Dermis microvascular lymphatic vessel endothelial cell (primary cell): ENCODE measurements at regions not wholly inside any gene's neighbourhood (a gene's known extent, or its start where the extent isn't known, plus 50 kb on each side); places are given as distances from the start of the nearest gene placed in this dataset.
A peak's percentile ranks its signal among the peaks of the same experiment; 100 is the strongest.

ENCODE experiments used
- DNase-seq, 2 donors: peaks; one replicate each; pipeline versions ENCODE4 v3.0.0 to v3.0.0-alpha.2; 2010; ENCODE audit warnings: low read depth in 2 of 2

GRCh38 chr6:23410439-23410838 is 715.6 kb upstream of the NRSN1 start:
- no peak for DNase-seq

GRCh38 chr6:23412770-23413169 is 713.2 kb upstream of the NRSN1 start:
- no peak for DNase-seq

- peak in 1 of 2 donors; percentile 1 for DNase-seq
Measured at GRCh38 chr6:23413327-23414050, 712.5 kb upstream of the NRSN1 start.

GRCh38 chr6:23414051-23414445 is 712.0 kb upstream of the NRSN1 start:
- peak; percentile 86 to 95 for DNase-seq

- no peak for DNase-seq
Measured at GRCh38 chr6:23414922-23415321, 711.1 kb upstream of the NRSN1 start.

GRCh38 chr6:23415819-23416427 is 710.1 kb upstream of the NRSN1 start:
- DNase-seq = no peak

GRCh38 chr6:23417133-23417532 is 708.9 kb upstream of the NRSN1 start:
- no peak for DNase-seq

GRCh38 chr6:23418095-23418494 is 707.9 kb upstream of the NRSN1 start:
- no peak for DNase-seq

- DNase-seq = no peak
Measured at GRCh38 chr6:23419046-23419445, 707.0 kb upstream of the NRSN1 start.

- no peak for DNase-seq
Measured at GRCh38 chr6:23420659-23421350, 705.2 kb upstream of the NRSN1 start.

- no peak for DNase-seq
Measured at GRCh38 chr6:23424584-23424983, 701.4 kb upstream of the NRSN1 start.

- no peak for DNase-seq
Measured at GRCh38 chr6:23435126-23435525, 690.9 kb upstream of the NRSN1 start.

- DNase-seq = no peak
Measured at GRCh38 chr6:23435798-23436197, 690.2 kb upstream of the NRSN1 start.

GRCh38 chr6:23441808-23442461 is 684.1 kb upstream of the NRSN1 start:
- DNase-seq = peak in 1 of 2 donors; percentile 20

GRCh38 chr6:23445157-23445710 is 680.8 kb upstream of the NRSN1 start:
- no peak for DNase-seq

- peak; percentile 55 to 58 for DNase-seq
Measured at GRCh38 chr6:23446469-23446967, 679.5 kb upstream of the NRSN1 start.

GRCh38 chr6:23447731-23448130 is 678.3 kb upstream of the NRSN1 start:
- DNase-seq = no peak

- no peak for DNase-seq
Measured at GRCh38 chr6:23448281-23448680, 677.7 kb upstream of the NRSN1 start.

- DNase-seq = no peak
Measured at GRCh38 chr6:23454080-23454976, 671.7 kb upstream of the NRSN1 start.

- DNase-seq = no peak
Measured at GRCh38 chr6:23455754-23456153, 670.3 kb upstream of the NRSN1 start.

GRCh38 chr6:23456396-23456795 is 669.6 kb upstream of the NRSN1 start:
- peak; percentile 18 to 22 for DNase-seq
